NCI-H526 treated with DMSO at 0.1 percent for 48 hours (cell line): ENCODE measurements at regions not wholly inside any gene's neighbourhood (a gene's known extent, or its start where the extent isn't known, plus 50 kb on each side); places are given as distances from the start of the nearest gene placed in this dataset.

ENCODE experiments used
- DNase-seq: peaks from one replicate; lab custom pipeline; 2025; lab: John Stamatoyannopoulos, UW

DNA sequence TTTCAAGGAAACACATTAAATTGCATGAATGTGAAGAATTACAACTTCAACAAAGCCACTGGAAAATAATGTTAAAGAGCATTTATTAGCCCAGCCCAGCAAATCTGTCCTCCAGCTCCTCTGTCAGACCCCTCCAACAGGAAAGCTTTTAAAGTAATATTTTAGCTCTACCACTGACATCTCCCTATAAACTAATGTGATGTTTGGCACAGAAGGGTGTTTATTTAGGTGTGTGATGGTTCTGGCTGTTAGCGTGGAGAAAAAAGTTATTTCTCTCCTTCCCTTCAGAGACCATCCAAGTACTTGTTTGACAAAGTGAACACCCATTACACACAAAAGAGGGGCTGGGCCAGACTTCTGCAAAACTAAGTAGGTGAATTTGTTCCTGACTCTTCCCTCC lies 111.9 kb upstream of the TARS1 start:
- DNase-seq = no peak

- no peak for DNase-seq
Measured at GRCh38 chr5:33329891-33330290, 110.9 kb upstream of the TARS1 start.

DNA sequence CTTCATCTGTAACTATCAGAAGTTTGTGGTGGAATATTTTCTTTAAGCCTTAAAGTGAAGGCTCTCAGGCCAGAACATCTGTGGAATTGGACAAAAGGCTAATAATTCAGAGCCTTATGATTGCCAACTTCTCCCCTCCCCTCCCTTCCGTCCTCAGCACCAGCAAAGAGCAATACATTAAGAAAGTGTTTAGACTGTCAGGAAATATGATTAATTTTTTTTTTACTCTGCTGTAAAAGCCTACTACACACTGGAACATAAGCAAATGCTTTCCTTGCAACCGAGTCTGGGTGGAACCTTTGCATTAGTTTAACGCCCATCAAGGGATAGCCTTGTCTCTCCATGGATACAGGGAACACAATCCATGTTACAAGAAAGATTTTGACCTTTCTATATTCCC lies 110.3 kb upstream of the TARS1 start:
- no peak for DNase-seq

DNA sequence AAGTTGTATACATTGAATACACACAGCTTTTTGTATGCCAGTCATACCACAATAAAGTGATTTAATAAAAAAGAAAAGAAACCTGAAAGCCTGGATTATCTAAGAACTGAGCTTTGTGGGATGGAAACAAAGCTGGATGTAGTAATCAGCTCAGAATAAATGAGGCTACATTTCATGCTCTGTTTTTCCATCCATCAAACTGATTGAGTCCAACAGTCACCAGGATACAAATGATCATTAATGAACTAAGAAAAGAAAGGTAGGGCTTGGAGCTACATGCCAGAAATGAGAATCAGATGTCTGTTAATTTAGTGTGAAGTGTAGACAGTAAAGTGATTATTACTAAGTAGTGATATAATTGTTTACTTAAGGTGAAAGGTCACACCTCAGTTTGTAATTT lies 109.8 kb upstream of the TARS1 start:
- no peak for DNase-seq

DNA sequence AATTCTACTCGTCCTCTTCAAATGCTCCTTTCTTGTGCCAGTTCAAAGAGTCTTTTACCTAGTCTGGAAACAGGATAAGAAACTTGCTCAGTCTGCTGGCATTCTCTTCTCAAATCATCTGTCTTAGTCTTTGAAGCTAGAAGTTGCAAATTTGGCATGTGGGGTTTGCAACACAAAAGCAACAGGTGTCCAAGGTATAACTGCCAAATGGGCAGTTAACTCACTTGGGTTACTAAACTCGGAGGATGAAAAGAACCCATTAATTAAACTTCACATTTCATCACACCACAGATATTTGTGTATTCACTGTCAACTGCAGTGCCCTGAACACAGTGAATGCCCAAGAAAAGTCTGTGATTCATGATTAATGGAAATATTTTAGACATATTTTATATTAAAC lies 108.0 kb upstream of the TARS1 start:
- no peak for DNase-seq

GRCh38 chr5:33334829-33335228 lies 105.9 kb upstream of the TARS1 start:
- no peak for DNase-seq

DNA sequence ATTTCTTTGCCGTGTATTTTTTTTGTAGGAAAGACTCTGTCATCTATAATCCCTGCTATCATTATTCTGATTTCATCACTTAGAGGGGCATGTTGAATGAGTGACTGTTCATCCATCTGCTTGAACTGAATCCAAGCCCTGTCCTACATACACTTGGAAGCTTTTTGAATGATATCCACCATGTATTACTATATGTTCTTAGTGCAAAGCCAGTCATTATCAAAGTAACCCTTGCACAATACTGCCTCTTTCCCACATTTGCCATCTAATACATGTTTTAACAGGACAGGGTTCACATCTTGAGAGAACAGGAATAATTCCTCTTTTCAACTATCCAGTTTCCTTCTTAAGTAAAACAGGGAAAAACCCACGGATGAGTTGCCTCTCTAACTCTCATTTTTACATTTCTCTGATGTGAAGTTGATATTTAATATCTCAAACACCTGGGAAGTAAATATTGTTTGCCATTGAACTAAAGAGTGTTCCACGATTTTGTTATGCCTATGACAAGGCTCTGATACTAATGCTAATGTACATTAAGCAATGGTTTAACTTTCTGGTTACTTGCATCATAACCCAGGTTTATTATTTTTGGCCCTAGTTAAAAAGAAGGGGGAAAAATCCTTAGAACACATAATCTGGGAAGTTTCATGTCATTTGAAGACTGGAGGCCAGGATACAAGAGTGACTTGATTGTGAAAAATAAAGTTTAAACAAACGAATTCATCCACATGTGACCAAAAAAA lies 103.7 kb upstream of the TARS1 start:
- no peak for DNase-seq

DNA sequence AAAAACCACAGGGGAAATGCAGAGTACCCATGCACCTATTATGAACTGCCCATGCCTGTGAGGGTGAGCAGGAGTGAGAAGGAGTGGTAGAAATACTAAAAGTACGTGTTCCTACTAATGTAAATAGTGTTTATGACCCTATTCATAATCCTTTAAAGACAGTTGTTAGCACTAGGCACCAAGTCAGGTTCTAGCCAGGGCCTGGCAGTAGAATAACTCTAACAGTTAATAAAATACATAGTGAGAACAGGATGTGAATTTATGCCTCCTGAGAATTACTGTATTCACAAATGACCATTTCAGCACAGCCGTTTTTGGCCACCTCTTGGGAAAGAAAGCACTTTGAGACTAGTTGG lies 103.2 kb upstream of the TARS1 start:
- DNase-seq = no peak

GRCh38 chr5:33338336-33339110 lies 102.2 kb upstream of the TARS1 start:
- DNase-seq = no peak

GRCh38 chr5:33339413-33339812 lies 101.4 kb upstream of the TARS1 start:
- no peak for DNase-seq

GRCh38 chr5:33340195-33340594 lies 100.6 kb upstream of the TARS1 start:
- no peak for DNase-seq

GRCh38 chr5:33341351-33341750 lies 99.4 kb upstream of the TARS1 start:
- no peak for DNase-seq

DNA sequence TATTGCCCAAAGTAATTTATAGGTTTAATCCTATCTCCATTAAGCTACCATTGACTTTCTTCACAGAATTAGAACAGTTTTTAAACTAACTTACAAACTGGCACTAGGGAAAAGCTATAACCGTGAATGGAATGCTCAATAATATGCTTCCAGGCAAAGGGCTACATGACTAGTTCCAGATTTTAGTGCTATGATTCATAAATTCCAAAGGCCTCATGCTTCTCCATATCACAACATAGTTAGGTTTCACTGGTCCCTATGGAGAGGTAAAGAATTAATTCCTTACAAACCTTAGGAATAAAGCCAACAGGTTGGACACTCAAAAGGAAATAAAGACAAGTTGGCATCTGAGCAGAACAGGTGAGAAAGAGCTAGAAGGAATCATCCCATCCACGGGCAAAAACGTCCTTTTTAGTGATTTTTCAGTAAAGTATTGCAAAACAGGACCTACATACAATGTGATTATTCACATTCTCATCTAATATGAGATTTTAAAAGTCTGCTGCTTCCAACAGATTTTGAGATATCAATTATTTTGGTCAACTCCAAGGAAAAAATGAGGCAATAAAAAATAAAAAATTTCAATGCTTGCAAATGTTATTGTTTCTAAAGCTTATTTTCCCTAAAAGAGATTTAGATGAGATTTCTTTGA lies 97.0 kb upstream of the TARS1 start:
- no peak for DNase-seq

DNA sequence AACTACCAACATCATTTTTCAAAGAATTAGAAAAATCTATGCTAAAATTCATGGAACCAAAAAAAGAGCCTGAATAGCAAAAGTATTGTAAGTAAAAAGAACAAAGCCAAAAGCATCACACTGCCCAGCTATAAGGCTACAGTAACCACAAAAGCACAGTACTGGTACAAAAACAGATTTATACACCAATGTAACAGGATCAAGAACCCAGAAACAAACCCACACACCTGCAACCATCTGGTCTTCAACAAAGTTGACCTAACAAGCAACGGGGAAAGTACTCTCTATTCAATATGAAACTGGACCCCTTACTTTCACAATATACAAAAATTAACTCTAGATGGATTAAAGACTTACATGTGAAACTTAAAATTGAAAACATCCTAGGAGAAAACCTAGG lies 94.2 kb upstream of the TARS1 start:
- no peak for DNase-seq

GRCh38 chr5:33361781-33362180 lies 79.0 kb upstream of the TARS1 start:
- DNase-seq = no peak

GRCh38 chr5:33362915-33363314 lies 77.8 kb upstream of the TARS1 start:
- no peak for DNase-seq

GRCh38 chr5:33363537-33363936 lies 77.2 kb upstream of the TARS1 start:
- no peak for DNase-seq

DNA sequence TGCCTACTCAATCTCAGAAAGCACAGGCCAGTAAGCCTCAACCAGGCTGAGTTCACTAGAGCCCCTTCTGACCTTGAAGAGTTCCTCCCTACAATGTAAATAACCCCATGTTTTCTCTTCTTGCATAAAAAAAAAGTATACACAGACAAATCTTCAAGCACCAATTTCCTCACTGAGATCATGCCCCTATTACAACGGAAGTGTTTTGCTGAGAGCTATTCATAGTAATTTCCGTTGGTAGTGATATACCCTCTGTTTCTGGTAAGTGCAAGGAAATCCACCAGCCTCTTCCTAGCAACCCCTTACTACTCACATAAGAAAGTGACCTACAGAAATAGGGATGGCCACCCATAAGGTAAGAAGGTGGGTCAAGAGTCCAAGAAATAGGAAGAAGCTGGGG lies 76.4 kb upstream of the TARS1 start:
- DNase-seq = no peak

GRCh38 chr5:33367416-33367815 lies 73.3 kb upstream of the TARS1 start:
- no peak for DNase-seq

DNA sequence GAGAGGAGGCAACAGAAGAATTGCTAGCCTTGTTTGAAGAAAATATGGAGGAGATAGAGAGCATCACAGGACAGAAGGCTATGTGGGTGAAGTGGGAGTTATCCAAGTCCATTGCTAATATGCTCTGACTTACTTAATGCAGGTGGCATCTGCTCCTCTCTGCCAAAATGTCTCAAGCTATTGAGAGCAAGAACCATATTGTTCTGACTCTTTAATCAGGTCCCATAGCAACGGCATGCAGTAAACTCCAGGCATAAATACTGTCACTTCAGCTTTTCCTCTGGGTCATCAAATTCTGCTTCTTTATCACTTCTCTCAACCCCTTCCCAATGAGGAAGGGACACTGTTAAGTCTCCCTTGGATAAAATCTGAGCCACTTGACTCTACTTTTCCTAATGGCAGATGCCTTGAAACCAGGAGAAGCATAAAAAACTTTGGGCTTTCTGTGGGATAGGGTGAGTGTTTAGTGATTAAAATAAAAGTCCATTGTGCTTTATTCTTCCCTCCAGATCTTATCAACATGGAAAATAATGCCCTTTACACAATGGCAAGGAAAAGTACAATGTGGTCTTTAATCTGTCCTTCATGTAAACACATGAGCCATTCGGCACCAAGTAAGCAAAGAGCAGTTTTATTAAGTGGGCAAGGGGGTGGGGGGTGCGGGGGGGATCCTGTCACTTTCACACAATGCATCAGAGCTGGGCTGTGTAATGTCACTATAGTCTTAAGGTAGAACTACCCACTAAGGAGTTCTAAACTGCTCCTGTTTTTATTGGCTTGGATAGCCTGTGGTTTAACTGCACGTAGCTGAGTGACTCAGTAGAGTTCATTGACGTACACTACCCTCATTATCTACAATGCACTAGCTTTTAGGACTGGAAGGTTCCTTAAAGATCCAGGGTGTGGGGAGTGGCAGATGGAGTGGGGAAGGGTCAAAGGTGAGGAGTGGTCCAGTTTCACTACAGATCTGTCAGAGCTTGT lies 71.0 kb upstream of the TARS1 start:
- DNase-seq = no peak

- no peak for DNase-seq
Measured at GRCh38 chr5:33370466-33370859, 70.3 kb upstream of the TARS1 start.

DNA sequence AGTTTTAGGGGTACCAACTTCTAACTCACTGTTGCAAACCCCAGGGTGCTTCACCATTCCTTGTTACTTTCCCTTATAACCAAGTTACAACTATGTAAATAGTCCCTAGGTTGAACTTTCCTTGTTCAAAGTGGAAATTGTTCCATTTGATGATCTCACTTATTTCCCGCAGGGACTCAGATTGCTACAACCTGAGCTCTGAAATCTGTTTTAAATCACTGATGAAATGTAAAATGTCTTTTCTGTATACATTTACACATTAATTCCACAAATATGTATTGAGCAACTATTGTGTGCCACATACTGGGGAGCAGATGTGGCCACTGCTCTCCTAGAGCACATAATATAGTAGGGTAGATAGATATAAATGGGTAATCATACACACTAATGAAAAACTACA lies 69.1 kb upstream of the TARS1 start:
- no peak for DNase-seq
